Pancreas (tissue), 10 donors: ENCODE measurements at regions not wholly inside any gene's neighbourhood (a gene's known extent, or its start where the extent isn't known, plus 50 kb on each side); places are given as distances from the start of the nearest gene placed in this dataset.

Experiments
- ATAC-seq, 4 donors: fragments of 200-7000 bp; cut with Tn5 transposase; one replicate each; pipeline versions ENCODE4 v1.8.0 to v1.9.1; 2020; ENCODE audit warnings: mild to moderate bottlenecking in 4 of 4, moderate library complexity in 4 of 4
- DNase-seq, 6 donors: peaks; one replicate each; pipeline ENCODE4 v3.0.0-alpha.2; 2020
- FAIRE-seq: peaks from 2 replicates; lab custom pipeline; 2012; peaks lifted over from hg19 to GRCh38; lab: Jason Lieb, UNC
- H3K27ac ChIP-seq, 4 donors: fragments of 200-600 bp; sonication (generic); 1 replicate in 3 of 4; 2 replicates in 1 of 4; pipeline versions ENCODE4 v1.5.0 to v1.8.0; 2020
- H3K27me3 ChIP-seq, 4 donors: fragments of 200-600 bp; one replicate each; pipeline ENCODE4 v1.8.0; 2021
- H3K36me3 ChIP-seq, 3 donors: fragments of 200-600 bp; sonication (generic) in 1 of 3; one replicate each; pipeline versions ENCODE4 v1.5.0 to v1.8.0; 2020 to 2021
- H3K4me1 ChIP-seq, 3 donors: fragments of 200-600 bp; one replicate each; pipeline ENCODE4 v1.8.0; 2021
- H3K4me3 ChIP-seq, 4 donors: fragments of 200-600 bp; sonication (generic) in 2 of 4; one replicate each; pipeline versions ENCODE4 v1.5.0 to v1.8.0; 2020 to 2021
- H3K9me3 ChIP-seq, 4 donors: fragments of 200-600 bp; one replicate each; pipeline ENCODE4 v1.8.0; 2021
- CTCF ChIP-seq, 4 donors: fragments of 200-600 bp; sonication (generic) in 3 of 4; IDR thresholded peaks; one replicate each; pipeline versions ENCODE4 v1.5.0 to v1.8.0; 2021; ENCODE audit warnings: antibody characterized with exemption in 4 of 4
- WGBS, 2 donors: extraction: QIAGEN DNeasy Blood & Tissue Kit; methylation state at CpG; one replicate each; pipeline ENCODE4 v1.1.7; 2013; 5-methylcytosine and 5-hydroxymethylcytosine counted together
- intact Hi-C, 3 donors: fragments of 100-400 bp; cut with DNase I; formaldehyde crosslinking; loops; one replicate each; pipeline versions ENCODE4 v1.11.1 to v1.14.2; 2022
- donor health status: healthy with polysubstance abuse.
- donor health status: DM: no; HTN: no; CAD: no; lungs with moderate emphysema.
- donor health status: DM: no; HTN: no; CAD: no.
- donor health status: control.
- donor health status: control.
- donor health status: Bipolar disorder and iron deficiency.
- donor health status: DM: yes; HTN: yes; CAD: no.
- donor health status: DM: no; HTN: no; CAD: no.
- donor health status: DM: no; HTN: no; CAD: no.
- donor health status: DM: yes; HTN: yes; CAD: no.

GRCh38 chr21:17976139-17976538 is 157.0 kb upstream of the C21orf91 start:
- H3K9me3 ChIP-seq, result no peaks in the 10 kb centered on the region
- no peak overlapping the region for H3K4me3 ChIP-seq
- FAIRE-seq, result no peak
- no peaks in the 10 kb centered on the region for H3K27me3 ChIP-seq
- no peak for TF ChIP-seq CTCF (IDR thresholded peaks at IDR 0.05)
- no peak for ATAC-seq
- intact Hi-C loops, result no loop called here
- no peak overlapping the region for H3K27ac ChIP-seq
- DNase-seq, result no peak
- no peaks in the 10 kb centered on the region for H3K36me3 ChIP-seq
- no peaks in the 10 kb centered on the region for H3K4me1 ChIP-seq
- WGBS, 2 donors, result 60 to 84% methylated on average over 2 of the region's 2 CpGs

DNA sequence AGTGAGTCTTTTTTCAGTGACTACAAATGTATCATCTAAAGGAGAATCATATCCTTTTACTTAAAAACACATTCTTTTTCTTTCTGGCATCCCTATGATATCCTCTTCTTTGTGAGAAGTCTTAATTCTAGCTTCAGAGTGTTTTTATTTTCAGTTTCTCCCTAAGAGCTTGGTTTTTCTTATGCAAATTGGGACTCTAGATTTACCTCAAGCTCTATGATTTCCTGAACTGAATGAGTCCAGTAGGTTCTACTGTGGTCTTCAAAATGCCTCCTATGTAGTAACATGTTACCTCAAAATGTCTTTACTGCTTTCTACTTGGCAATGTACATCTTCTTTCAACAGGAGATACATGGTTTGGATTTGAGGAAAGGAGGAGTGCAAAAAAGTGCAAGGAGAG is 148.2 kb upstream of the C21orf91 start:
- Histone ChIP-seq H3K36me3 (no peaks in the 10 kb centered on the region), H3K9me3 (no peaks in the 10 kb centered on the region), H3K27me3 (no peaks in the 10 kb centered on the region), H3K4me1 (no peaks in the 10 kb centered on the region), H3K4me3 (no peak overlapping the region), H3K27ac (no peak overlapping the region)
- no peak for ATAC-seq
- FAIRE-seq, result no peak
- intact Hi-C loops, result no loop called here
- DNase-seq, result no peak
- TF ChIP-seq CTCF (IDR thresholded peaks at IDR 0.05), result no peak

DNA sequence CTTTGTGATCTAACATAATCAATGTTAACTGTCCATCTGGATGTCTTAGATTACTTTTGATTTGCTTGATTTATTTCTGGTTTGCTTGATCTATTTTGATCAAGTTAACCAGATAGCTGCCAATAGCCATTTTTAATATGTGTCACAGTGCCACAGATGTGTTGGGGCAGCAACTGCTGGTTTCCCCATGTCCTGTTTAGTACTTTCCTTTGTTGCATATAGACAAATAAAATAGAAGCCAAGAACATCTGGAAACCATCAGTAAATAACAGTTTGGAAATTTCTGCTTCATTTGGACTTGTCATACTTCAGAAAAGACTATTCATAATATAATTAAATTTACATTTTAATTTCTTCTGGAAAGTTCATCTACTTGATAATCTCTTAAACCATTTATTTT is 145.6 kb upstream of the C21orf91 start:
- no peaks in the 10 kb centered on the region for H3K4me1 ChIP-seq

DNA sequence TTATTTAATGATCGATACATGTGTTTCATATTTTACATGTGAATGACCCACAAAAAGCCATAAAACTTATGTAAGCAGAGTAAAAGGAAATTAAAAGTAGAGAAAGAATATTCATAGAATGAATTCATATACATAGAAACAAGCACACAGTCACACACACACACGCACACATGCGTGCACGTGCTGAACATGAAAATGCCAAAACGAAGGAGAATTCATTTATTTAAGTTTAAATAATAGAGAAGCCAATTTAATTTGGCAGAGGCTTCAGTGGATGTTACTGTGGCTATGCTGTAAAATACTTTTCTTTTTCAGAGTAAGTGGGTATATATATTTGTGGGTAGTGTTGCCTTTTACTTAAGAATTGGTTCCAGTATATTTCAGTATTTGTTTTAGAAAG is 145.0 kb upstream of the C21orf91 start:
- Histone ChIP-seq H3K9me3 (no peaks in the 10 kb centered on the region), H3K4me1 (no peaks in the 10 kb centered on the region), H3K27ac (no peak overlapping the region), H3K27me3 (no peaks in the 10 kb centered on the region), H3K4me3 (no peak overlapping the region), H3K36me3 (no peaks in the 10 kb centered on the region)
- TF ChIP-seq CTCF (IDR thresholded peaks at IDR 0.05), result no peak
- intact Hi-C loops, result no loop called here
- 72 to 75% methylated on average over 5 of the region's 5 CpGs for WGBS, 2 donors
- DNase-seq (no peak), FAIRE-seq (no peak), ATAC-seq (no peak)

More for the DNA sequence above, 145.6 kb upstream of the C21orf91 start:
- Histone ChIP-seq H3K36me3 (no peaks in the 10 kb centered on the region), H3K4me3 (no peak overlapping the region), H3K9me3 (no peaks in the 10 kb centered on the region), H3K27ac (no peak overlapping the region), H3K27me3 (no peaks in the 10 kb centered on the region)
- no peak for TF ChIP-seq CTCF (IDR thresholded peaks at IDR 0.05)
- intact Hi-C loops, result no loop called here
- ATAC-seq (no peak), FAIRE-seq (no peak), DNase-seq (no peak)

DNA sequence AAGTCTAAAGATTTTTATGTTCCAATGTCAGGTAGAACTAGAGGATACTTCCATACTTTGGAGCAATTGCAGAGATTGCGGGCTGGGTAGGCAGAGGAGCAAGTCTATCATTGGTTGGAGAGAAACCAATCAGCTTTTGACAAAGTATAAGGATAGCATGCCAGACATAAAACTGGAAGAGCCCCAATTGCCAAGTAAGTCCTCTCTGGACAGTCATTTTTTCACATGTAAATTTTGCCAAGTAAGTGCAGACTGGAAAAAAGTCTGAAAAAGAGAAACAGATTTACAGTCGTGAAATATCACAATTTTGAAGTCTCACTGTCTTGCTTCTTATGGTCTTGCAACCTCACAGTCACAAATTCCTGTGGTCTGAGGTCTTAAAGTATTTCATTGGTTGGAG is 131.4 kb upstream of the C21orf91 start:
- intact Hi-C loops, result no loop called here

More for the DNA sequence above, 131.4 kb upstream of the C21orf91 start:
- Histone ChIP-seq H3K9me3 (no peaks in the 10 kb centered on the region), H3K27ac (no peak overlapping the region), H3K4me3 (no peak overlapping the region), H3K4me1 (no peaks in the 10 kb centered on the region), H3K36me3 (no peaks in the 10 kb centered on the region), H3K27me3 (no peaks in the 10 kb centered on the region)
- ATAC-seq (no peak), FAIRE-seq (no peak), DNase-seq (no peak)
- 58 to 61% methylated on average over 2 of the region's 2 CpGs for WGBS, 2 donors
- TF ChIP-seq CTCF (IDR thresholded peaks at IDR 0.05), result no peak
